Hepatocyte (in vitro differentiated cells): ENCODE measurements at regions not wholly inside any gene's neighbourhood (a gene's known extent, or its start where the extent isn't known, plus 50 kb on each side); places are given as distances from the start of the nearest gene placed in this dataset.

Source experiments
- DNase-seq: peaks from one replicate; pipeline ENCODE4 v3.0.0-alpha.2; 2016; ENCODE audit warnings: low spot score
- H2AFZ ChIP-seq: fragments of 200-600 bp; sonication (generic); 2 replicates; pipeline ENCODE4 v1.6.0; 2016; ENCODE audit warnings: antibody characterized with exemption, mild to moderate bottlenecking
- H3K27ac ChIP-seq: fragments of 200-600 bp; sonication (generic); 2 replicates; pipeline ENCODE4 v1.5.1; 2016; ENCODE audit warnings: mild to moderate bottlenecking
- H3K27me3 ChIP-seq: fragments of 200-600 bp; sonication (generic); 2 replicates; pipeline ENCODE4 v1.6.1; 2016
- H3K36me3 ChIP-seq: fragments of 200-600 bp; sonication (generic); replicated peaks from 2 replicates; pipeline ENCODE4 v1.5.1; 2016; ENCODE audit warnings: low read depth; ENCODE audit not compliant: insufficient read depth
- H3K4me1 ChIP-seq: fragments of 200-600 bp; sonication (generic); 2 replicates; pipeline ENCODE4 v1.5.1; 2016; ENCODE audit warnings: mild to moderate bottlenecking, moderate library complexity; ENCODE audit not compliant: insufficient read depth
- H3K4me2 ChIP-seq: fragments of 200-600 bp; sonication (generic); 2 replicates; pipeline ENCODE4 v1.6.0; 2016
- H3K4me3 ChIP-seq: fragments of 200-600 bp; sonication (generic); 2 replicates; pipeline ENCODE4 v1.5.1; 2016; ENCODE audit warnings: mild to moderate bottlenecking
- H3K79me2 ChIP-seq: fragments of 200-600 bp; sonication (generic); 2 replicates; pipeline ENCODE4 v1.6.0; 2017; ENCODE audit warnings: mild to moderate bottlenecking
- H3K9me2 ChIP-seq: fragments of 200-600 bp; sonication (generic); replicated peaks from 2 replicates; pipeline ENCODE4 v1.6.0; 2017; ENCODE audit warnings: mild to moderate bottlenecking; ENCODE audit not compliant: insufficient read depth
- H3K9me3 ChIP-seq: fragments of 200-600 bp; sonication (generic); 2 replicates; pipeline ENCODE4 v1.5.1; 2016; ENCODE audit warnings: low read depth, mild to moderate bottlenecking
- H4K20me1 ChIP-seq: fragments of 200-600 bp; sonication (generic); 2 replicates; pipeline ENCODE4 v1.6.0; 2016; ENCODE audit warnings: mild to moderate bottlenecking; ENCODE audit not compliant: insufficient read depth, poor library complexity, severe bottlenecking
- CTCF ChIP-seq: fragments of 200-600 bp; sonication (generic); IDR thresholded peaks from 2 replicates; pipeline ENCODE4 v1.5.1; 2016; ENCODE audit warnings: antibody characterized with exemption, mild to moderate bottlenecking; ENCODE audit not compliant: poor library complexity
- EZH2 ChIP-seq: fragments of 200-600 bp; sonication (generic); IDR thresholded peaks from 2 replicates; pipeline ENCODE4 v1.6.1; 2016; ENCODE audit warnings: antibody characterized with exemption, mild to moderate bottlenecking, borderline replicate concordance
- EZH2phosphoT487 ChIP-seq: fragments of 200-600 bp; sonication (generic); IDR thresholded peaks from one replicate; pipeline ENCODE4 v1.6.1; 2018; ENCODE audit warnings: antibody characterized with exemption, mild to moderate bottlenecking, low read depth, moderate library complexity; ENCODE audit not compliant: unreplicated experiment, severe bottlenecking
- WGBS: methylation state at CpG from one replicate; pipeline ENCODE4 v1.1.6; 2016; ENCODE audit warnings: low lambda C conversion rate; ENCODE audit errors: missing lambda C conversion rate; 5-methylcytosine and 5-hydroxymethylcytosine counted together

GRCh38 chr3:56980243-56980642 lies 80.2 kb upstream of the SPATA12 start:
- H3K27ac ChIP-seq: peak overlapping the region; percentile 81
- H3K4me3 ChIP-seq: no peak overlapping the region
- no peaks in the 10 kb centered on the region for H3K79me2 ChIP-seq
- no peak overlapping the region for H2AFZ ChIP-seq
- H3K9me3 ChIP-seq: no peaks in the 10 kb centered on the region
- no peaks in the 10 kb centered on the region for H4K20me1 ChIP-seq
- WGBS: 95% methylated on average over 5 of the region's 5 CpGs
- no peaks in the 10 kb centered on the region for H3K9me2 ChIP-seq
- H3K27me3 ChIP-seq: no peaks in the 10 kb centered on the region
- TF ChIP-seq EZH2 (no peak), EZH2phosphoT487 (no peak)
- H3K4me1 ChIP-seq: peaks cover 17% of the 10 kb centered on the region
- H3K4me2 ChIP-seq: no peak overlapping the region
- DNase-seq: no peak
- no peaks in the 10 kb centered on the region for H3K36me3 ChIP-seq

GRCh38 chr3:56979791-56980190 lies 80.7 kb upstream of the SPATA12 start:
- Histone ChIP-seq H3K9me2 (no peaks in the 10 kb centered on the region), H3K4me2 (no peak overlapping the region), H3K27ac (peak overlapping the region; percentile 81), H3K36me3 (no peaks in the 10 kb centered on the region), H3K4me3 (no peak overlapping the region), H4K20me1 (no peaks in the 10 kb centered on the region), H3K9me3 (no peaks in the 10 kb centered on the region), H3K4me1 (peaks cover 17% of the 10 kb centered on the region), H2AFZ (no peak overlapping the region), H3K27me3 (no peaks in the 10 kb centered on the region), H3K79me2 (no peaks in the 10 kb centered on the region)
- WGBS: over 99% methylated on average over 6 of the region's 6 CpGs
- no peak for TF ChIP-seq EZH2
- TF ChIP-seq EZH2phosphoT487: no peak
- TF ChIP-seq CTCF: no peak
- no peak for DNase-seq

GRCh38 chr3:56977561-56977889 lies 82.9 kb upstream of the SPATA12 start:
- 100% methylated on average over 1 of the region's 1 CpG for WGBS
- Histone ChIP-seq H3K9me3 (no peaks in the 10 kb centered on the region), H3K27me3 (no peaks in the 10 kb centered on the region), H4K20me1 (no peaks in the 10 kb centered on the region), H3K9me2 (no peaks in the 10 kb centered on the region), H3K79me2 (no peaks in the 10 kb centered on the region), H3K27ac (peak overlapping the region; percentile 91), H3K4me3 (no peak overlapping the region), H2AFZ (no peak overlapping the region), H3K4me1 (peaks cover 17% of the 10 kb centered on the region), H3K4me2 (no peak overlapping the region), H3K36me3 (no peaks in the 10 kb centered on the region)
- DNase-seq: no peak
- no peak for TF ChIP-seq EZH2
- no peak for TF ChIP-seq CTCF
- TF ChIP-seq EZH2phosphoT487: no peak

GRCh38 chr3:56976651-56977560 lies 83.6 kb upstream of the SPATA12 start:
- peak; percentile 80 for DNase-seq
- no peaks in the 10 kb centered on the region for H3K27me3 ChIP-seq
- no peaks in the 10 kb centered on the region for H3K36me3 ChIP-seq
- H3K27ac ChIP-seq: peak overlapping the region; percentile 91
- TF ChIP-seq CTCF (no peak), EZH2phosphoT487 (no peak), EZH2 (no peak)
- WGBS: 64% methylated on average over 9 of the region's 9 CpGs
- peak overlapping the region; percentile 37 for H3K4me2 ChIP-seq
- H2AFZ ChIP-seq: no peak overlapping the region
- H4K20me1 ChIP-seq: no peaks in the 10 kb centered on the region
- peaks cover 17% of the 10 kb centered on the region for H3K4me1 ChIP-seq
- H3K79me2 ChIP-seq: no peaks in the 10 kb centered on the region
- no peaks in the 10 kb centered on the region for H3K9me2 ChIP-seq
- no peak overlapping the region for H3K4me3 ChIP-seq
- no peaks in the 10 kb centered on the region for H3K9me3 ChIP-seq
